ENCODE measurements at regions not wholly inside any gene's neighbourhood (a gene's known extent, or its start where the extent isn't known, plus 50 kb on each side); places are given as distances from the start of the nearest gene placed in this dataset.
"Not testable (repeated sequence)": the region's sequence is repeated elsewhere in the genome, so short reads cannot be mapped to it uniquely, and the experiment has no call there.

- DNase-seq: no peak
Measured at GRCh38 chr1:229019663-229020271, 251.1 kb upstream of the RAB4A start.

- not testable (repeated sequence) for DNase-seq
Measured at GRCh38 chr1:229021034-229021433, 249.9 kb upstream of the RAB4A start.

- DNase-seq: no peak
Measured at GRCh38 chr1:229022595-229023333, 248.1 kb upstream of the RAB4A start.

- no peak for DNase-seq
Measured at GRCh38 chr1:229023651-229024300, 247.1 kb upstream of the RAB4A start.

- DNase-seq: no peak
Measured at GRCh38 chr1:229024528-229025130, 246.3 kb upstream of the RAB4A start.

GRCh38 chr1:229025576-229025975, 245.3 kb upstream of the RAB4A start:
- no peak for DNase-seq

GRCh38 chr1:229027158-229027557, 243.8 kb upstream of the RAB4A start:
- DNase-seq: no peak

GRCh38 chr1:229027622-229028182, 243.2 kb upstream of the RAB4A start:
- DNase-seq: no peak

- DNase-seq: no peak
Measured at GRCh38 chr1:229028544-229028943, 242.4 kb upstream of the RAB4A start.

GRCh38 chr1:229028987-229029878, 241.7 kb upstream of the RAB4A start:
- DNase-seq: no peak

- no peak for DNase-seq
Measured at GRCh38 chr1:229029879-229030235, 241.1 kb upstream of the RAB4A start.

GRCh38 chr1:229030630-229031029, 240.3 kb upstream of the RAB4A start:
- no peak for DNase-seq

- DNase-seq: no peak
Measured at GRCh38 chr1:229031061-229031460, 239.8 kb upstream of the RAB4A start.

GRCh38 chr1:229031481-229032341, 239.2 kb upstream of the RAB4A start:
- peak; percentile 22 for DNase-seq

GRCh38 chr1:229032375-229032774, 238.5 kb upstream of the RAB4A start:
- no peak for DNase-seq

- no peak for DNase-seq
Measured at GRCh38 chr1:229033480-229033879, 237.4 kb upstream of the RAB4A start.

GRCh38 chr1:229034342-229034741, 236.6 kb upstream of the RAB4A start:
- DNase-seq: no peak

- DNase-seq: no peak
Measured at GRCh38 chr1:229035054-229035747, 235.7 kb upstream of the RAB4A start.

- DNase-seq: no peak
Measured at GRCh38 chr1:229035748-229036082, 235.2 kb upstream of the RAB4A start.

GRCh38 chr1:229037806-229038405, 233.0 kb upstream of the RAB4A start:
- DNase-seq: no peak

Measured in NCI-H1092 treated with DMSO at 0.1 percent for 48 hours (cell line).